ENCODE measurements at regions not wholly inside any gene's neighbourhood (a gene's known extent, or its start where the extent isn't known, plus 50 kb on each side); places are given as distances from the start of the nearest gene placed in this dataset.
"Not testable (repeated sequence)": the region's sequence is repeated elsewhere in the genome, so short reads cannot be mapped to it uniquely, and the experiment has no call there.

GRCh38 chr11:69869311-69869939, 50.2 kb upstream of the FGF3 start:
- DNase-seq (ENCODE audit: low read depth in 3 of 3, low spot score in 2 of 3), result no peak

- DNase-seq (ENCODE audit: low read depth in 3 of 3, low spot score in 2 of 3), result no peak
Observed at GRCh38 chr11:69870766-69871165, 51.5 kb upstream of the FGF3 start.

GRCh38 chr11:69873166-69874077, 54.2 kb upstream of the FGF3 start:
- DNase-seq (ENCODE audit: low read depth in 3 of 3, low spot score in 2 of 3), result no peak

- DNase-seq (ENCODE audit: low read depth in 3 of 3, low spot score in 2 of 3), result no peak
Observed at GRCh38 chr11:69874178-69874983, 55.2 kb upstream of the FGF3 start.

- no peak for DNase-seq (ENCODE audit: low read depth in 3 of 3, low spot score in 2 of 3)
Observed at GRCh38 chr11:69874984-69875624, 55.9 kb upstream of the FGF3 start.

- DNase-seq (ENCODE audit: low read depth in 3 of 3, low spot score in 2 of 3), result no peak
Observed at GRCh38 chr11:69876013-69876412, 56.8 kb upstream of the FGF3 start.

- DNase-seq (ENCODE audit: low read depth in 3 of 3, low spot score in 2 of 3), result no peak
Observed at GRCh38 chr11:69877235-69877634, 58.0 kb upstream of the FGF3 start.

GRCh38 chr11:69877704-69878103, 58.5 kb upstream of the FGF3 start:
- DNase-seq (ENCODE audit: low read depth in 3 of 3, low spot score in 2 of 3), result not testable (repeated sequence)

- DNase-seq (ENCODE audit: low read depth in 3 of 3, low spot score in 2 of 3), result no peak
Observed at GRCh38 chr11:69878144-69878883, 59.1 kb upstream of the FGF3 start.

- DNase-seq (ENCODE audit: low read depth in 3 of 3, low spot score in 2 of 3), result no peak
Observed at GRCh38 chr11:69878927-69879728, 59.9 kb upstream of the FGF3 start.

- no peak for DNase-seq (ENCODE audit: low read depth in 3 of 3, low spot score in 2 of 3)
Observed at GRCh38 chr11:69879729-69880005, 60.5 kb upstream of the FGF3 start.

- no peak for DNase-seq (ENCODE audit: low read depth in 3 of 3, low spot score in 2 of 3)
Observed at GRCh38 chr11:69880041-69880825, 61.0 kb upstream of the FGF3 start.

- no peak for DNase-seq (ENCODE audit: low read depth in 3 of 3, low spot score in 2 of 3)
Observed at GRCh38 chr11:69880826-69881445, 61.7 kb upstream of the FGF3 start.

GRCh38 chr11:69881467-69882269, 62.5 kb upstream of the FGF3 start:
- DNase-seq (ENCODE audit: low read depth in 3 of 3, low spot score in 2 of 3), result no peak

GRCh38 chr11:69882270-69882608, 63.0 kb upstream of the FGF3 start:
- no peak for DNase-seq (ENCODE audit: low read depth in 3 of 3, low spot score in 2 of 3)

- DNase-seq (ENCODE audit: low read depth in 3 of 3, low spot score in 2 of 3), result no peak
Observed at GRCh38 chr11:69883292-69884255, 64.4 kb upstream of the FGF3 start.
